Prostate gland (tissue), 2 donors: ENCODE measurements at regions not wholly inside any gene's neighbourhood (a gene's known extent, or its start where the extent isn't known, plus 50 kb on each side); places are given as distances from the start of the nearest gene placed in this dataset.

Source experiments
- DNase-seq: peaks from one replicate; pipeline ENCODE4 v3.0.0-alpha.2; 2019; ENCODE audit warnings: low spot score
- H3K27ac ChIP-seq, 2 donors: fragments of 200-600 bp; sonication (generic); 2 replicates each; pipeline ENCODE4 v1.5.1; 2017 to 2019
- H3K27me3 ChIP-seq: fragments of 200-600 bp; sonication (generic); replicated peaks from 2 replicates; pipeline ENCODE4 v1.5.1; 2019; ENCODE audit not compliant: insufficient read depth
- H3K36me3 ChIP-seq, 2 donors: fragments of 200-600 bp; sonication (generic); 1 replicate in 1 of 2; 2 replicates in 1 of 2; pipeline versions ENCODE4 v1.5.1 to v1.8.1; 2017 to 2019
- H3K4me1 ChIP-seq: fragments of 200-600 bp; sonication (generic); replicated peaks from 2 replicates; pipeline ENCODE4 v1.5.1; 2019
- H3K4me3 ChIP-seq, 2 donors: fragments of 200-600 bp; sonication (generic); 2 replicates each; pipeline ENCODE4 v1.5.1; 2017 to 2019
- H3K9me3 ChIP-seq: fragments of 200-600 bp; sonication (generic); 2 replicates; pipeline ENCODE4 v1.5.1; 2017
- CTCF ChIP-seq, 4 experiments: fragments of 200-600 bp in 2 of 4; fragments of 450-650 bp in 2 of 4; sonication (generic) in 2 of 4; IDR thresholded peaks; 1 replicate in 3 of 4; 2 replicates in 1 of 4; pipeline ENCODE4 v1.5.1; 2016 to 2019; ENCODE audit warnings: antibody characterized with exemption in 4 of 4, mild to moderate bottlenecking in 2 of 4, moderate library complexity in 2 of 4
- POLR2A ChIP-seq: fragments of 450-650 bp; IDR thresholded peaks from one replicate; pipeline ENCODE4 v1.6.1; 2016; ENCODE audit warnings: antibody characterized with exemption, mild to moderate bottlenecking
- POLR2AphosphoS5 ChIP-seq: sonication (generic); formaldehyde crosslinking; IDR thresholded peaks from one replicate; pipeline ENCODE4 v1.6.1; 2017; ENCODE audit warnings: antibody characterized with exemption
- WGBS: methylation state at CpG from one replicate; pipeline ENCODE4 v1.1.5; 2018; 5-methylcytosine and 5-hydroxymethylcytosine counted together
- intact Hi-C: fragments of 100-400 bp; cut with DNase I; formaldehyde crosslinking; loops from one replicate; pipeline ENCODE4 v1.14.2; 2022

- no peak overlapping the region for H3K27ac ChIP-seq
- no peak overlapping the region for H3K4me3 ChIP-seq
- no peaks in the 10 kb centered on the region for H3K36me3 ChIP-seq
- 30% methylated on average over 2 of the region's 2 CpGs for WGBS
- H3K4me1 ChIP-seq: no peaks in the 10 kb centered on the region
- no peaks in the 10 kb centered on the region for H3K9me3 ChIP-seq
- DNase-seq: no peak
- intact Hi-C loops: no loop called here
- H3K27me3 ChIP-seq: no peaks in the 10 kb centered on the region
- TF ChIP-seq POLR2A (no peak), CTCF (IDR thresholded peaks at IDR 0.05) (no peak), POLR2AphosphoS5 (no peak)
These were observed 230.1 kb upstream of the PRPS1L1 start for GRCh38 chr7:18257711-18258110.

DNA sequence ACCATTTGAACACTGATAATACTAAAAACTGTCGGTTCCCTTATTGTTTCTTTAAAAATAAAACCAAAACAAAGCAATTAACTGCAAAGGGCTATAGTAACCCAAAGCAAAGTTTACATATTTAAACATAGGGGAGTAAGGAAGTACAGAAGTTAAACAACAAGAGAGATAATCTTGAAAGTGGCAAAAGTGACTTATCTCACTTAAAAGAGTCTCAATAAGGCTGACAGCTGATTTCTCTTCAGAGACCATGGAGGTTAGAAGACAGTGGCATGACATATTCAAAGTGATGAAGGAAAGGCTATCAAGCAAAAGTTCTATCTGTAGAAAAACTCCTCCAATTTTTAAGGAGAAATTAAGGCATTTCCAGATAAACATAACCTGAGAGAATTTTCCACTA, 233.5 kb upstream of the HDAC9 start:
- H3K27me3 ChIP-seq: no peaks in the 10 kb centered on the region
- no peaks in the 10 kb centered on the region for H3K4me1 ChIP-seq
- H3K9me3 ChIP-seq: no peaks in the 10 kb centered on the region
- no peaks in the 10 kb centered on the region for H3K36me3 ChIP-seq
- H3K4me3 ChIP-seq: no peak overlapping the region
- 92% methylated on average over 1 of the region's 1 CpG for WGBS
- no peak for TF ChIP-seq POLR2AphosphoS5
- no peak for TF ChIP-seq CTCF (IDR thresholded peaks at IDR 0.05)
- TF ChIP-seq POLR2A: no peak
- intact Hi-C loops: no loop called here
- no peak for DNase-seq
- no peak overlapping the region for H3K27ac ChIP-seq

DNA sequence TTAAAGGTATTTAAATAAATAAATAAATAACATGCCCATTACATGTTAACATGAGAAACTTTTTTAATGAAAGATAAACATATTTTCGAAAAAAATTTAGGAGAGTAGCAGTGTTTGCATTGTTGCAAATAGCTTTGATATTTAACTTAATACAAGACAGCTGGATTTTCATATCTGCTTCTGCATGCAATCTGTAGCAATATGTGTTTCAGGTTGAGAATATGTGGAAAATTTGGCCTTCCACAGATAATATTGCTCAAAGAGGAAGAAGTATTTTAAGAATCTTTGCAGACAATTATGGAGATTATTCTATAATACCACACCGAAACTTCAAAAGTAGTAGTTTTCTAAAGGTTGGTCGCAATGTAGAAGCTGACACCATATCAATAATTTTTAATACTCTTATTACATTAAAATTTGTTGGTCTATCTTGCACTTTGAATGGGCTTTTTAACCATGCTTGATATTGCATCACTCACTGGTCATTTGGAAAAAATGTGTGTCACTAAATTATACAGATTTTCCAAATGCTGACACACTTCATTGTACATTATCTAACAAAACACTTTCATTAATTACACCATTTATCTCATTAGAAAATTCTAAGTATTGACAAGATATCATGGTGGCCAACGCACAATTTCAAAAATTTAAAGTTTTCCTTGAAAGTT, 229.8 kb upstream of the HDAC9 start:
- intact Hi-C loops: no loop called here
- 95% methylated on average over 4 of the region's 4 CpGs for WGBS
- H3K27ac ChIP-seq: no peak overlapping the region

GRCh38 chr7:18268571-18268970, 227.0 kb upstream of the HDAC9 start:
- no peaks in the 10 kb centered on the region for H3K27me3 ChIP-seq
- H3K9me3 ChIP-seq: no peaks in the 10 kb centered on the region
- intact Hi-C loops: no loop called here
- H3K27ac ChIP-seq: no peak overlapping the region
- H3K36me3 ChIP-seq: no peaks in the 10 kb centered on the region
- no peaks in the 10 kb centered on the region for H3K4me1 ChIP-seq
- no peak for TF ChIP-seq POLR2A
- no peak for TF ChIP-seq POLR2AphosphoS5
- no peak for TF ChIP-seq CTCF (IDR thresholded peaks at IDR 0.05)
- H3K4me3 ChIP-seq: no peak overlapping the region
- DNase-seq: no peak

More for the DNA sequence above, 229.8 kb upstream of the HDAC9 start:
- Histone ChIP-seq H3K27me3 (no peaks in the 10 kb centered on the region), H3K36me3 (no peaks in the 10 kb centered on the region), H3K4me3 (no peak overlapping the region), H3K4me1 (no peaks in the 10 kb centered on the region), H3K9me3 (no peaks in the 10 kb centered on the region)
- no peak for DNase-seq
- TF ChIP-seq CTCF (IDR thresholded peaks at IDR 0.05) (no peak), POLR2AphosphoS5 (no peak), POLR2A (no peak)

DNA sequence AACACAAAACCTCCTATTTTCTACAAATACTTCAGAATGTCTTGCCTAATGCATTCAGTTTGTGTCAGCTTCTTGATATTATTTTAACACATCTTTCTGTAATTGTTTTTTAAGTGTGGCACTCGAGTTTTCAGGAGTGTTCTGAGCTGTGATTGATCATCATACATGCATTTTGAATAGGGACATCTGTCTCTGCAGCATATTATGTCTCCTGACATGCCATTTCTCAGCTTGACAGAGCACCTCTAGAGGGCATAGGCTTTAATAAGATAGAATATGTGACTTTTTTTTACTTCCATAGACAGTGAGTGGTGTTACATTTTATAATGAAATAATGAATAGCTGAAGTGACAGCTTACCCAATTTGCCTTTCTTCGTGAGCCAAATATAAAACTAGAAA, 219.2 kb upstream of the HDAC9 start:
- intact Hi-C loops: no loop called here
- no peak for DNase-seq
- no peaks in the 10 kb centered on the region for H3K36me3 ChIP-seq
- no peak overlapping the region for H3K4me3 ChIP-seq
- H3K27ac ChIP-seq: no peak overlapping the region
- TF ChIP-seq POLR2A: no peak
- TF ChIP-seq POLR2AphosphoS5: no peak
- TF ChIP-seq CTCF (IDR thresholded peaks at IDR 0.05): no peak
- 80% methylated on average over 2 of the region's 2 CpGs for WGBS
- H3K9me3 ChIP-seq: no peaks in the 10 kb centered on the region
- no peaks in the 10 kb centered on the region for H3K27me3 ChIP-seq
- no peaks in the 10 kb centered on the region for H3K4me1 ChIP-seq
